OCI-LY7 (cell line): ENCODE measurements at regions not wholly inside any gene's neighbourhood (a gene's known extent, or its start where the extent isn't known, plus 50 kb on each side); places are given as distances from the start of the nearest gene placed in this dataset.

Experiments
- BruUV-seq: library from RNA; stranded (reverse); fragments of 400-500 nt; replicated peaks from 2 replicates; lab custom pipeline; 2021; lab: Mats Ljungman, UMichigan
- CTCF ChIA-PET: fragments of 300-600 bp; sonication (Branson Sonifier 250); formaldehyde crosslinking; loops from one replicate; lab custom pipeline; 2022; ENCODE audit warnings: antibody characterized with exemption; ENCODE audit not compliant: unreplicated experiment; lab: Charles Lee
- POLR2A ChIA-PET: fragments of 300-600 bp; sonication (Branson Sonifier 250); formaldehyde crosslinking; loops from one replicate; lab custom pipeline; 2022; ENCODE audit warnings: antibody characterized with exemption; lab: Charles Lee
- DNase-seq: peaks from one replicate; pipeline ENCODE4 v3.0.0-alpha.2; 2015; ENCODE audit warnings: low spot score
- H2AFZ ChIP-seq: fragments of 200-600 bp; sonication (generic), shearing (Covaris generic); 2 replicates; pipeline ENCODE4 v1.6.1; 2014; ENCODE audit warnings: mild to moderate bottlenecking, antibody characterized with exemption, low read length, moderate library complexity
- H3K27ac ChIP-seq: fragments of 200-600 bp; sonication (generic); 2 replicates; pipeline ENCODE4 v1.5.1; 2014; ENCODE audit warnings: mixed run types, low read depth, mild to moderate bottlenecking, moderate library complexity, low read length, inconsistent platforms; ENCODE audit not compliant: poor library complexity, severe bottlenecking
- H3K36me3 ChIP-seq: fragments of 200-600 bp; sonication (generic); 2 replicates; pipeline ENCODE4 v1.6.1; 2014; ENCODE audit warnings: mild to moderate bottlenecking, antibody characterized with exemption, low read length, moderate library complexity, mixed read lengths; ENCODE audit not compliant: insufficient read depth
- H3K4me1 ChIP-seq: fragments of 200-600 bp; sonication (generic); 2 replicates; pipeline ENCODE4 v1.5.1; 2014; ENCODE audit warnings: mild to moderate bottlenecking, low read length; ENCODE audit not compliant: insufficient read depth, poor library complexity, severe bottlenecking
- H3K4me2 ChIP-seq: fragments of 200-600 bp; sonication (generic); 2 replicates; pipeline ENCODE4 v1.6.1; 2014; ENCODE audit warnings: mild to moderate bottlenecking, low read length
- H3K4me3 ChIP-seq: fragments of 200-600 bp; sonication (generic); 2 replicates; pipeline ENCODE4 v1.5.1; 2014; ENCODE audit warnings: mild to moderate bottlenecking, low read depth, low read length; ENCODE audit not compliant: poor library complexity, severe bottlenecking
- H3K79me2 ChIP-seq: fragments of 200-600 bp; sonication (generic); 2 replicates; pipeline ENCODE4 v1.6.1; 2016; ENCODE audit warnings: low read depth, mild to moderate bottlenecking, low read length, moderate library complexity, mixed read lengths; ENCODE audit not compliant: insufficient read depth
- H3K9me2 ChIP-seq: fragments of 200-600 bp; sonication (generic); 2 replicates; pipeline ENCODE4 v1.6.1; 2016; ENCODE audit warnings: mild to moderate bottlenecking, low read length, mixed read lengths; ENCODE audit not compliant: insufficient read depth
- H3K9me3 ChIP-seq: fragments of 200-600 bp; sonication (generic); 2 replicates; pipeline ENCODE4 v1.6.1; 2014; ENCODE audit warnings: mild to moderate bottlenecking, mixed run types, low read length, mixed read lengths
- H4K20me1 ChIP-seq: fragments of 200-600 bp; sonication (generic); 2 replicates; pipeline ENCODE4 v1.6.1; 2014; ENCODE audit warnings: mild to moderate bottlenecking, antibody characterized with exemption, low read length, moderate library complexity, mixed read lengths; ENCODE audit not compliant: insufficient read depth
- CTCF ChIP-seq: fragments of 200-600 bp; sonication (generic); conservative IDR thresholded peaks from 2 replicates; pipeline ENCODE4 v1.5.1; 2014; ENCODE audit warnings: mild to moderate bottlenecking, antibody characterized with exemption, low read length, moderate library complexity, mixed read lengths
- EZH2phosphoT487 ChIP-seq: fragments of 200-600 bp; sonication (generic); IDR thresholded peaks from 2 replicates; pipeline ENCODE4 v1.6.1; 2018; ENCODE audit warnings: low read depth, borderline replicate concordance, mild to moderate bottlenecking, mixed run types, antibody characterized with exemption, low read length, moderate library complexity, mixed read lengths
- intact Hi-C: fragments of 100-400 bp; cut with micrococcal nuclease; formaldehyde crosslinking; loops from one replicate; pipeline ENCODE4 v1.10.0; 2022; ENCODE audit not compliant: unreplicated experiment

GRCh38 chr10:111493024-111493625, 416.3 kb downstream of the ADRA2A start:
- no peak overlapping the region for H3K27ac ChIP-seq
- no peak overlapping the region for H3K4me2 ChIP-seq
- CTCF ChIA-PET, result no interaction called here
- H2AFZ ChIP-seq, result no peak overlapping the region
- H3K4me1 ChIP-seq, result no peaks in the 10 kb centered on the region
- no peaks in the 10 kb centered on the region for H4K20me1 ChIP-seq
- DNase-seq, result no peak
- intact Hi-C loops, result no loop called here
- H3K9me2 ChIP-seq, result no peaks in the 10 kb centered on the region
- no peaks in the 10 kb centered on the region for H3K36me3 ChIP-seq
- H3K79me2 ChIP-seq, result no peaks in the 10 kb centered on the region
- H3K4me3 ChIP-seq, result no peak overlapping the region
- TF ChIP-seq CTCF (no peak), EZH2phosphoT487 (no peak)
- H3K9me3 ChIP-seq, result peaks cover 17% of the 10 kb centered on the region; the same call in 1 of the 2 replicates
- no TSS peak for BruUV-seq
- POLR2A ChIA-PET, result no interaction called here

GRCh38 chr10:111498560-111498959, 421.7 kb downstream of the ADRA2A start:
- no peaks in the 10 kb centered on the region for H3K9me2 ChIP-seq
- H3K79me2 ChIP-seq, result no peaks in the 10 kb centered on the region
- H3K36me3 ChIP-seq, result no peaks in the 10 kb centered on the region
- H3K4me2 ChIP-seq, result no peak overlapping the region
- ChIA-PET POLR2A (no interaction called here), CTCF (no interaction called here)
- intact Hi-C loops, result no loop called here
- no TSS peak for BruUV-seq
- no peak for DNase-seq
- no peak overlapping the region for H3K27ac ChIP-seq
- TF ChIP-seq EZH2phosphoT487 (no peak), CTCF (no peak)
- no peaks in the 10 kb centered on the region for H3K9me3 ChIP-seq
- no peak overlapping the region for H2AFZ ChIP-seq
- H4K20me1 ChIP-seq, result no peaks in the 10 kb centered on the region
- H3K4me1 ChIP-seq, result no peaks in the 10 kb centered on the region
- H3K4me3 ChIP-seq, result no peak overlapping the region

- Histone ChIP-seq H3K4me1 (no peaks in the 10 kb centered on the region), H3K36me3 (no peaks in the 10 kb centered on the region), H3K27ac (no peak overlapping the region), H3K4me3 (no peak overlapping the region), H3K9me3 (no peaks in the 10 kb centered on the region), H4K20me1 (no peaks in the 10 kb centered on the region), H3K9me2 (no peaks in the 10 kb centered on the region), H2AFZ (no peak overlapping the region), H3K79me2 (no peaks in the 10 kb centered on the region), H3K4me2 (no peak overlapping the region)
- TF ChIP-seq CTCF (no peak), EZH2phosphoT487 (no peak)
- ChIA-PET CTCF (no interaction called here), POLR2A (interaction anchor here (1.0 kb wide), 1 partner anchor 14 kb away, joined by 4 read pairs; no protein-coding TSS in a partner anchor)
- intact Hi-C loops, result no loop called here
- DNase-seq, result no peak
- BruUV-seq, result no TSS peak
These were observed 427.5 kb downstream of the ADRA2A start for GRCh38 chr10:111504376-111504775.
